Vagina (tissue), 2 donors: ENCODE measurements at regions not wholly inside any gene's neighbourhood (a gene's known extent, or its start where the extent isn't known, plus 50 kb on each side); places are given as distances from the start of the nearest gene placed in this dataset.

ENCODE experiments used
- DNase-seq, 2 donors: peaks; one replicate each; pipeline ENCODE4 v3.0.0-alpha.2; 2017; ENCODE audit errors: extremely low spot score in 2 of 2
- H3K27ac ChIP-seq: fragments of 200-600 bp; sonication (generic); one replicate; pipeline ENCODE4 v1.5.1; 2019
- H3K27me3 ChIP-seq: fragments of 200-600 bp; sonication (generic); one replicate; pipeline ENCODE4 v1.5.1; 2019
- H3K36me3 ChIP-seq, 2 donors: fragments of 200-600 bp; sonication (generic); one replicate each; pipeline ENCODE4 v1.5.1; 2017 to 2019
- H3K4me1 ChIP-seq: fragments of 200-600 bp; sonication (generic); one replicate; pipeline ENCODE4 v1.5.1; 2019
- H3K4me3 ChIP-seq, 2 donors: fragments of 200-600 bp; sonication (generic); 1 replicate in 1 of 2; 2 replicates in 1 of 2; pipeline ENCODE4 v1.5.1; 2016 to 2019
- H3K9me3 ChIP-seq: fragments of 200-600 bp; sonication (generic); one replicate; pipeline ENCODE4 v1.5.1; 2019
- CTCF ChIP-seq, 3 experiments: fragments of 450-650 bp in 2 of 3; fragments of 200-600 bp in 1 of 3; sonication (generic) in 1 of 3; IDR thresholded peaks; one replicate each; pipeline ENCODE4 v1.5.1; 2017 to 2019; ENCODE audit warnings: antibody characterized with exemption in 3 of 3, mild to moderate bottlenecking in 2 of 3, moderate library complexity in 2 of 3
- POLR2A ChIP-seq, 2 donors: fragments of 450-650 bp; IDR thresholded peaks; one replicate each; pipeline ENCODE4 v1.6.1; 2017; ENCODE audit warnings: antibody characterized with exemption in 2 of 2, mild to moderate bottlenecking in 2 of 2, moderate library complexity in 2 of 2
- POLR2AphosphoS5 ChIP-seq, 2 donors: sonication (generic); formaldehyde crosslinking; IDR thresholded peaks; one replicate each; pipeline ENCODE4 v1.9.0; 2017; ENCODE audit warnings: antibody characterized with exemption in 2 of 2, mild to moderate bottlenecking in 2 of 2, low read depth in 1 of 2; ENCODE audit not compliant: insufficient read depth in 1 of 2
- intact Hi-C: fragments of 100-400 bp; cut with DNase I; formaldehyde crosslinking; loops from one replicate; pipeline ENCODE4 v1.15.1; 2023

- DNase-seq = no peak
- Histone ChIP-seq H3K9me3 (no peaks in the 10 kb centered on the region), H3K27me3 (no peaks in the 10 kb centered on the region), H3K4me3 (no peak overlapping the region), H3K27ac (no peak overlapping the region), H3K4me1 (no peaks in the 10 kb centered on the region), H3K36me3 (no peaks in the 10 kb centered on the region)
- TF ChIP-seq CTCF (IDR thresholded peaks at IDR 0.05) = no peak
- intact Hi-C loops = loop anchor here (10.0 kb wide), 1 partner anchor 348 kb away; the partner anchor contains the start of gene WDR41
Observed at GRCh38 chr5:77146896-77147295, 59.8 kb upstream of the ZBED3 start.

- TF ChIP-seq POLR2A (IDR thresholded peaks at IDR 0.05) = no peak
- no peak for TF ChIP-seq CTCF (IDR thresholded peaks at IDR 0.05)
- TF ChIP-seq POLR2AphosphoS5 (IDR thresholded peaks at IDR 0.05; ENCODE audit: insufficient read depth in 1 of 2, low read depth in 1 of 2) = no peak
- intact Hi-C loops = loop anchor here (10.0 kb wide), 1 partner anchor 349 kb away; the partner anchor contains the start of gene WDR41
- H3K4me3 ChIP-seq = no peak overlapping the region
- no peaks in the 10 kb centered on the region for H3K36me3 ChIP-seq
- no peak for DNase-seq
- peak overlapping the region; percentile 6 for H3K27ac ChIP-seq
- H3K4me1 ChIP-seq = no peaks in the 10 kb centered on the region
- no peaks in the 10 kb centered on the region for H3K9me3 ChIP-seq
- no peaks in the 10 kb centered on the region for H3K27me3 ChIP-seq
Observed at GRCh38 chr5:77145666-77146065, 58.6 kb upstream of the ZBED3 start.

GRCh38 chr5:77144837-77145139, 57.7 kb upstream of the ZBED3 start:
- Histone ChIP-seq H3K36me3 (no peaks in the 10 kb centered on the region), H3K9me3 (no peaks in the 10 kb centered on the region), H3K27ac (no peak overlapping the region), H3K4me1 (no peaks in the 10 kb centered on the region), H3K4me3 (no peak overlapping the region), H3K27me3 (no peaks in the 10 kb centered on the region)
- intact Hi-C loops = loop anchor here (5.0 to 10.0 kb wide), 2 partner anchors 57 to 350 kb away; partner anchors contain the start of genes WDR41 and ZBED3
- no peak for DNase-seq
- TF ChIP-seq POLR2AphosphoS5 (IDR thresholded peaks at IDR 0.05; ENCODE audit: insufficient read depth in 1 of 2, low read depth in 1 of 2) = no peak
- no peak for TF ChIP-seq CTCF (IDR thresholded peaks at IDR 0.05)
- TF ChIP-seq POLR2A (IDR thresholded peaks at IDR 0.05) = no peak

- no peaks in the 10 kb centered on the region for H3K36me3 ChIP-seq
- H3K27me3 ChIP-seq = no peaks in the 10 kb centered on the region
- no peaks in the 10 kb centered on the region for H3K4me1 ChIP-seq
- TF ChIP-seq CTCF (IDR thresholded peaks at IDR 0.05) (peak; percentile 15 to 66 (median 43)), POLR2AphosphoS5 (IDR thresholded peaks at IDR 0.05; ENCODE audit: insufficient read depth in 1 of 2, low read depth in 1 of 2) (peak in 1 of 2 donors; percentile 33), POLR2A (IDR thresholded peaks at IDR 0.05) (no peak)
- no peak overlapping the region for H3K27ac ChIP-seq
- no peak overlapping the region for H3K4me3 ChIP-seq
- intact Hi-C loops = loop anchor here (5.0 to 10.0 kb wide), 2 partner anchors 57 to 351 kb away; partner anchors contain the start of genes WDR41 and ZBED3
- DNase-seq = no peak
- no peaks in the 10 kb centered on the region for H3K9me3 ChIP-seq
Observed at GRCh38 chr5:77143998-77144836, 57.1 kb upstream of the ZBED3 start.

DNA sequence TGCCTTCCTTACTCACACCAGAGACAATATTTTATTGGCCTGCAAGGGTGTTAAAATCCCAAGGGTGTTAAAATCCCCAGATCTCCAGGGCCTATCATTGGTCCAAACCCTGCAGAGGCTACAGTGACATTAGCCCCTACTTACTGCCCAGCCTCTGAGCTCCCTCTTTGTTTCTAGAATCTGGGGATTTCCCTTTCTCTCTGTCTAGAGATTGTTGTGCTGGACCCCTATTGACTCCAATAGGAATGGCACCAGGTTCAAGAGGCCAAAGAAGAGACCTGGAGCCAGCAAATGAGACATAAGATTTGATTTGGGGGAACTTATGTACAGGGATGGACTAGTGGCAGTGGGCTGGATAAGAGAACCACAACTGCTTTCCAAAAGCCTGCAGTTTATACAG, 53.3 kb upstream of the ZBED3 start:
- DNase-seq = no peak
- no peaks in the 10 kb centered on the region for H3K27me3 ChIP-seq
- intact Hi-C loops = loop anchor here (5.0 to 10.0 kb wide), 2 partner anchors 53 to 354 kb away; partner anchors contain the start of genes WDR41 and ZBED3
- no peaks in the 10 kb centered on the region for H3K9me3 ChIP-seq
- TF ChIP-seq POLR2A (IDR thresholded peaks at IDR 0.05) (no peak), CTCF (IDR thresholded peaks at IDR 0.05) (no peak), POLR2AphosphoS5 (IDR thresholded peaks at IDR 0.05; ENCODE audit: insufficient read depth in 1 of 2, low read depth in 1 of 2) (no peak)
- H3K4me1 ChIP-seq = no peaks in the 10 kb centered on the region
- H3K27ac ChIP-seq = no peak overlapping the region
- H3K4me3 ChIP-seq = no peak overlapping the region
- H3K36me3 ChIP-seq = no peaks in the 10 kb centered on the region
